ENCODE measurements at regions not wholly inside any gene's neighbourhood (a gene's known extent, or its start where the extent isn't known, plus 50 kb on each side); places are given as distances from the start of the nearest gene placed in this dataset.

- DNase-seq (no peak), ATAC-seq (no peak)
Observed at GRCh38 chr12:111011999-111012600, 91.7 kb upstream of the MYL2 start.

- no peak for ATAC-seq
- no peak for DNase-seq
Observed at GRCh38 chr12:111010916-111011657, 90.7 kb upstream of the MYL2 start.

- DNase-seq = no peak
- no peak for ATAC-seq
Observed at GRCh38 chr12:111010061-111010460, 89.7 kb upstream of the MYL2 start.

- DNase-seq (no peak), ATAC-seq (no peak)
Observed at GRCh38 chr12:111006621-111007020, 86.2 kb upstream of the MYL2 start.

- ATAC-seq = no peak
- DNase-seq = no peak
Observed at GRCh38 chr12:110998971-110999370, 78.6 kb upstream of the MYL2 start.

GRCh38 chr12:110998165-110998564 lies 77.8 kb upstream of the MYL2 start:
- ATAC-seq (no peak), DNase-seq (no peak)

GRCh38 chr12:110996415-110996814 lies 76.0 kb upstream of the MYL2 start:
- ATAC-seq (no peak), DNase-seq (no peak)

GRCh38 chr12:110995615-110996014 lies 75.2 kb upstream of the MYL2 start:
- ATAC-seq = no peak
- DNase-seq = no peak

GRCh38 chr12:110995016-110995415 lies 74.6 kb upstream of the MYL2 start:
- DNase-seq = no peak
- no peak for ATAC-seq

- DNase-seq (no peak), ATAC-seq (no peak)
Observed at GRCh38 chr12:110993434-110993833, 73.1 kb upstream of the MYL2 start.

- ATAC-seq (no peak), DNase-seq (no peak)
Observed at GRCh38 chr12:110992909-110993308, 72.5 kb upstream of the MYL2 start.

GRCh38 chr12:110983811-110984210 lies 63.4 kb upstream of the MYL2 start:
- DNase-seq (no peak), ATAC-seq (no peak)

GRCh38 chr12:110972866-110973265 lies 52.5 kb upstream of the MYL2 start:
- DNase-seq = no peak
- ATAC-seq = no peak

- DNase-seq = no peak
- ATAC-seq = no peak
Observed at GRCh38 chr12:110971936-110972335, 51.6 kb upstream of the MYL2 start.

- no peak for ATAC-seq
- DNase-seq = no peak
Observed at GRCh38 chr12:110971189-110971920, 51.0 kb upstream of the MYL2 start.
